Umbilical cord (tissue), 1 donor: ENCODE measurements at regions not wholly inside any gene's neighbourhood (a gene's known extent, or its start where the extent isn't known, plus 50 kb on each side); places are given as distances from the start of the nearest gene placed in this dataset.

Experiments
- DNase-seq: peaks from one replicate; pipeline ENCODE4 v3.0.0-alpha.2; 2015; ENCODE audit warnings: low spot score

DNA sequence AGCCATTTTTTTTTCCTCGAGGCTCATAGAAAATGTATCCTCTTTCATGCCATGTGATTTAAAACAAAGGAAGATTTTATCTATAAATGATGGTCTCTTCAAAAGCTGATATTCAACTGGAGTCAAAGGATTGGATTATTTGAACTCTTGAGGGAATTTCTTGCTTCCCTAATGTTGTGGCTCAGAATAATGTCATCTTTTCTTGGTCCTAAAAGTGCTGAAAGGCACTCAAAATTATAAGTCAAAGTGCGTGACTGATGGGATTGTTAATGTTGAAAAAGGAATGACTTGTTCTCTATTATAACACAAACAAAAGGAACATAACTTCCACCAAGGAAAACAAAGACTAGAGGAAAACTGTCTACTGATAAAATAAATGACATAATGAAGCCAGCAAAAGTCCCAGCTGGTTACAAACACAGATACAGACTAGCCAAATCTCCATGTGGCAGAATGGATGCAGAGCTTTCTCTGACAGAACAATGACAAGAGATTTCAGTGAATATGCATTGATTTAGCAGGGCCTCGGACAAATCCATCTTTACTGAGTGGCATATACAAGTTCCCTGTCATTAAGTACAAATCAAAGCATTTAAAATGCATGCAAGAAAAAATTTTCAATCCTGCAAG lies 552.6 kb downstream of the GBA3 start:
- no peak for DNase-seq

DNA sequence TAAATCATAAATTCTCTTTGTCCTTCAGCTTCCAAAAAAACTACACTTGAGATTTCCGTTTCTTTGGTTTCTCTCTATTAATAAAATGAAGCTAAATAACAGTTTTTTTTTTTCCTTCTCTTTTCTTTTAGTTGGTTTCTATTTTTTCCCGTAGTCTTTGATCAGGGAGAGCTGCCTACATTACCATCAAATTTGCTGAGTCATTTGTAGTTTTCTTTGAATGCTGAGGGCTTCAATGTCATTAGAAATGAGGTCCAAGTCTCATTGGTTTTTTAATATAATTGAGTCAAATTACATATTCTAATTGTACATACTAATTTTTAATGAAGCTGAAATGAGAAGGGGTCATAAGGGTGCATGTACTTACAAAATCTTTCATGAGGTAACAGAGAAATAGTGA lies 550.2 kb downstream of the GBA3 start:
- DNase-seq, result no peak

DNA sequence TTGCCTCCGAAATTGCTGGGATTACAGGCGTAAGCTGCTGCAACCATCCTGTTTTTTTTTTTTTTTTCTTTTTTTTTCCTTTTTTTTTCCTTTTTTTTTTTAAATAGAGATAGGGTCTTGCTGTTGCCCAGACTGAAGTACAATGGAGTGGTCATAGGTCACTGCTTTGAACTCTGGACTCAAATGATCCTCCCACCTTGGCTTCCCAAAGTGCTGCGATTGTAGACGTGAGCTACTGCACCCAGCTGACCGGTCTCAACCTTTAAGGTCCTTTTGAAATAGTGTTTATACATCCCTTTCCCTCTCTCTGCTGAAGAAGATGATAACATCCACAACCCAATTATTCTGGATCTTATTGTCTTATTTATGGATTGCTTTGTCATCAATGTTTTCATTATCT lies 548.7 kb downstream of the GBA3 start:
- DNase-seq, result no peak

DNA sequence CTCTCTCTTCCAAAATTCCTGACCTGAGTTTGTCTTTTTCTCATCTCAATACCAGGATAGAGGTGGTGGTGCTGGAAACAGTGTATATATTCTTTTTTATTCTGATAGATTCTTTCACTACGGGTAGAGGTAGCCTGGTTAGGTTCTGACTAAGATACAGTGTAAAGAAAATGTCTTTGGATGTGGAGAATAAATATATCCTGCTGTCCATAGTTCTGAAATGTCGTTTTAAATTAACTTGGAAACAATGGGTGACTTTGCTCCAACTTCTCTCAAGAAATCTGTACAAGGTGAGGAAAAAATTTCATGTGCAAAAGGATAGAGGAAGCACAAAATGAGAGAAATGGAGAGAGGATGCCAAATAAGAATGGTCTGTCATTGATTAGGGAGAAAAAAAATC lies 546.1 kb downstream of the GBA3 start:
- DNase-seq, result no peak

DNA sequence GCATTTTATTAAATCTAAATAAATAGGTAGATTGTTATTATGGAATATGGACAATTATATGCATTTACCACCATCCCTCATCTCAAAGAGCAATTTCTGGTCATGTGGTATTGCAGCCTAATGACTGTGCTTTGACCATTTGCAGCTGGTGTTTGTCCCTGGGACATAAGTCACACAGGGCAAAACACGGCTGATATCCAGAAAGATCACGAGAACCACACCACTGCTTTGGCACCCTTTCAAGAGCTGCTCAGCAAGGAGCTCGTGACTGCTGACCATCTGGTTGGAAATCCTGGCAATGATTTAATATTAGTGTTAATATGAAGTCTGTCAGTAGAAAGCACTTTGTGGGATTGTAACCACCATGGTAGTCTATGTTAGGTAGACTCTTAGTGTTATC lies 545.0 kb downstream of the GBA3 start:
- no peak for DNase-seq

DNA sequence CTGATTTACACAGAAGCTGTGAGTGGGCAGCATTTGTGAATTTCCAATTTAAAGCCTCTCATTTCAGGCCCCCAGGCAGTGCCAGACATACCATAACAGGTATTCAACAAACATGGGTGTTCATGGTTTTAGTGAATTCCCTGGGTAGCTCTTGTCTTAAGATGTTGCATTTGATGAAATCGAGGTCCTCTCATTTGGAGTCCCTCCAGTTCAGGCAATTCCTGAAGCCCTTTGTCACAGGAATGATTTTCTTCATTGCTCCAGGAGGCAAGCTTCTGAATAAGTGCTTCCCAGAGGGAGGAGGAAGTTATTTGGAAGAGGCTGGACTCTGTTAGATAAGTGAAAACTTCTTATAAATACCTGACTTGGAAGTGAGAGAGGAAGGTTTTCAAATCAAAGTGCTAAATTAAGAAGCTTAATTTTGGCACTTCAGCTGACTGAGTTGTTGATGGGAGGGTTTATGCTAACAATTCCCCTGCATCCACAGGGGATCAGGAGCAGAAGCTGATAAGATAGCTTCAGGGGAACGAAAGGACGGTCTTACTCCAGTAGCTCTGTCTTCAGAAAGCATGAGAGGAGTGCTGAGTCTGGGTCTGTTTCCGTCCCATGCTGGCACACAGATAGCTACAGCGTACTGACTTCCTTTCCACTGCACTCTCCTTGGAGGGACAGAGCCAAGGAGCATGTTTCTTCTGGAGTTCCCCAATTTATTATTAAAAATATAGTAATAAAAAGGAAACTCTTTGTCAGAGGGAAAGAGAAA lies 543.1 kb downstream of the GBA3 start:
- DNase-seq, result no peak

DNA sequence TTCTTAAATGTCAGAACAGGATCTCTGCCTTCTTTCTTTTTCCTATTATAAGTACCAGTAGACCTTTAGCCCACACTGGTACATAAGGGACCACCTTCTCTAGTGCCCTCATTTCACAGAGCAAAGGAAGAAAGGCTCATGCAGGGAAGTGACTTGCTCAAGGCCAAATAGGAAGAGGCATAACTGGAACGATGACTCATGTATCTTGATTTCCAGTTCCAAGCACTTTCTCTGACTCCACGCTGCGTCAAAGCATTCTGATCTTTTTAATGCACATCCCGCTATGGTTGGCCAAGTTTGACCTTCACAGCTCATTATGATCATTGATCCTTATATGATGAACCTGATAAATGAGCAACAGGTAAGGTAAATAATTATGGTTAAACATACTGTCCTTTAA lies 542.0 kb downstream of the GBA3 start:
- DNase-seq, result no peak

DNA sequence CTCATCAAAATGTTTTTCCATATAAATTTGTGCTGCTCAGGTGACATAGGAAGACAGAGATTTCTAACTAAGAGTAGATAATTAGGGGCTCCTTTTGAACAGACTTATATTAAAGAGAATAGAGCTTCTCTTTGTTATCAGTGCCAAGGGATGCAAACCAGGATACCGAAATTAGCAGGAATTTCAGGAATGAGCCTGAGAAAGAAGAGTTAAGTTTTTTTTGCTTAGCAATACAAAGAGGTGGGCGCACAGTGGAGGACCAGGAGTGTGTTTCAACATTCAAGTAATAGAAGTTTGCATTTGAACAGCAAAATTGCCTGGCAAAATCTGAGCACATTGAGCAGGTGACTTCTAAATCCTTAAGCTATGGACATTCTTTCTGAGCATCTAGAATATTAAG lies 541.3 kb downstream of the GBA3 start:
- no peak for DNase-seq

DNA sequence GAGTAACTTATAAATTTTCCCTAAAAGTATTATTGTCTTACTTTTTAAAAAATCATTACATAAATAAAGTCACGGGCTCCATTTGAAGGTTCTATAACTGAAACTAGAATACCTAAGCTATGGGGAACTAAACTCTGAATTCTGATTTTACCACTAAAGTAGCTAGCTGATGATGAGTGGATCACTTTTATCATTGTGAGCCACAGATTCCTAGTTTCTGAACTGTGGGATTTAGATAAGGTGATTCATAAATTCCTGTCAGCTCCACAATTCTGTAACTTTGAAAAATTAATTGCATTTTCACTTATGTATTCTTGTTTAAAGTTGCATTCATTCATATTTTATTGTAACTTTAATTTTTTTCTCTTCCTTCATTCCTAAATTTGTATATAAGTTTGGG lies 540.9 kb downstream of the GBA3 start:
- no peak for DNase-seq

DNA sequence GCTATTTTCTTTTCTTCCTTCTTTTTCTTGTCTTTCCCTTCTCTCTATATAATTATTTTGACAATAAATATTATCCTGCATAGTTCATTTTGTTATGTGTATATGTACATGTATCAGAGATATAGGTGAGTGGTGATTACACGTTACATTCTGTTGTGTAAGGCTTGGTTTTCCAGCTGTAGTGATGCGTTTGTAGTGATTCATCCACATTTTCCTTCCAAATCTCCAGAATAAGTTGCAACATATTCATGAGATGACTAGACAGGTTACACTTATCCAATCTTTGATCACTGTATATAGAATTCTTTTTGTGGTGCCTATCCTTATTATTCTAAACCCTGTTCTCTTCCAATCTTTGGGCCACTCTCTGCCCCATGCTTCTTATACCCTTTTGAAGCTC lies 540.2 kb downstream of the GBA3 start:
- DNase-seq, result no peak

DNA sequence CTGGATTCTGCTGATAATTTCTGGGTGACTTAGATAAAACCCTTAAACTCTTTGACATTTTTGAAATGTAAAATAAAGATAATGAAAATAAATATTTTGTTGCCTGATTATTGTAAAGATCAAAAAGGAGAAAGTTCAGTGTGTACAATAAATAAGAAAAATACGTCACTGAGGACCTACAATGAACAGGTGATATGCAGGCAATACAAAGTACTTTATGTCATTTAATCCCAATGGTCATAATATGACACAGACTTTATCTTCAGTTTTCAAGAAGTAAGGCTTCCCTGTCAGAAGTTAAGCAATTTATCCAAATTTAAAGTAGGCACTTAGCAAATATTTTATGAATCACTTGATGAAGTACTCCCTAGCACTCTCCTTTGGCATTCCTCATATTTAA lies 532.8 kb downstream of the GBA3 start:
- DNase-seq, result no peak

DNA sequence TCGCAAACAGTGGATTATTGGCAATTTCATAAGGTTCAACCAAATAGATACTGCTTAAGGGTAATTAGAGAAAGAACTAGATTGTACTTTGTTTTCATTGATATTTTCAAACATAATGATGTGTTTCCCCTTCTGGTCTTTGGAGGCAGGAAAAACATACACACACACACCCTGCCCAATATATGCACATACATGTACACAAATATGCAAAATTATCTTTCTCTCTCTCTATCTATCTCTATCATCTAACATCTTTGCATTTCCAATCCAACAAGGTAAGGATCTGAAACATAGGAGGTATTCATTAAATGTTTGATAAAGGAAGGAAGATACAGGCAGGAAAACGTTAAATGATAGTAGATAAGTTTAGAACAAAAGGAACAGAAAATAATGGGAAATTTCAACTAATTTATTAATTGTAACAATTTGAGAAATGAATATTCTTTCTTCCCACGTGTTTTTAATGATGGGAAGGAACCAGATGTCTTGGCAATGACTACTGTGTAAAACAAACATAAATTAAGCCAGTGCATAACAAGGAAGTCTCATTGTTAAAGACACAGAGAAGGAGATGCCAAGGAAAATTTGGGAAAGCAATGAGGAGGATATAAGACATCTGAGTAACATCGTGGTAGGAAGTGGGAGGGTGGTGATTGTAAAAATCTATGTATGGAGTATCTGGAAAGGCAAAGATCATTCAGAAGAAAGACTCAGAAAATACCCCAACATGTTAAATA lies 532.1 kb downstream of the GBA3 start:
- DNase-seq, result no peak

DNA sequence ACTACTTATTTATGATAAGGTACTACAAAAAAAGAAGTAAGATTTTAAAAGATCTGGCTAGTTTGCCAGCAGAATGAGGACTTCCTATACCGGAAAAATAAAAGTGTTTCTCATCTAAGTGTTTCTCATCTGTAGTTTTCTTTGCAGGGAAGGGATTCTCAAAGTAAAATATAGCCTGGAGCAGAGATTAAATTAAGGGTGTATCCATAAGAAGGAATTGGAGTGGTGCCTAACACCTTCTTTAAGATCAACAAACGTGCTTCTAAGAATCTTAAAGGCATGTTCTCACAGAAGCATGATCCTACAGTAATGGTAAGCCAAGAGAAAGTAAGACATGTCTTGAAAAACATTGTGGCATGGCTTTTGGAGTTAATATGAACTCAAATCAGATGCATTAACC lies 528.2 kb downstream of the GBA3 start:
- no peak for DNase-seq

DNA sequence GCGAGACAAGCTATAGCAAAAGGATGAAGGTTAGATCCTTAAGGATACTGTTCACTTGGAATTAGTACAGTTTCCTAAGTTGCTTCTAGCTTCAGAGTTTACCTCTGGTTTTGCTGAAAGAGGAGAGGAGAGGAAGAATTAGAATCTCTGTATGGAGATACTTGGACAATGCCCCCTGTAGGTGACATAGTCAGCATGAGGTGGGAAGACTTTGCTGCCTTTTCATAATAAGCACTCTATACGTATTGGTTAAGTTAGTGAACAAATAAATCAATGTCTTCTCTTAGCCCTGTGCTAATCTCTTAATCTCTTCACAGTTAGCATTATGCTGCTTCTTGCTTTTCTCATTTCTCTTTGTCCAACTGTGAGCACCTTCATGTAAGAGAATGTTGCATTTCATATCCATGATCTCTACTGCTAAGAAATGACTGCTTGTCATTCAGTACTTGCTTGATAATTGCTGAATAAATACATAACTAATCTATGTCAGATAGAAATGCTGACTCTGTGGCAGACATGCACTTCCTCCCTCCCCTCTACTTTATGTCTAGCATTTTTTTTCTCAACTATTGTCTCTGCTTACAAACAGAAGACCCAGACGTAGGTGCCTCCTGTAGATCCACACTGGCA lies 527.2 kb downstream of the GBA3 start:
- DNase-seq, result no peak

DNA sequence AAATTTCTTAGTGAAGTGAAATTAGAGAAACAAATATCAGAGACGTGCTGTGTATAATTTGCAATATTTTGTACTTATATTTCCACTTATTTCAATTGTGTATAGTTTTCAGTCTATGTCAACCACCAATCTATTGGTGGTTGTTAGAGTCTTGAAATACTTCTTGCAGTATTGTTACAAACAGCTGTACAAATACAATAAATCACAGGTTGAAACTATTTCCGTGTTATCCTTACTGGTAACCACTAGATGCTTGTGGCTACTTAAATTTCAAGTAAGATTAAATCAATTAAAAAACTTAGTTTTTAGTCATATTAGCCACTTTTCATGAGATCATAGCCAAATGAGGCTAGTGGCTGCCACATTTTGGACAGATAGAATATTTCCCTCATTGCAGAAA lies 520.5 kb downstream of the GBA3 start:
- DNase-seq, result no peak

DNA sequence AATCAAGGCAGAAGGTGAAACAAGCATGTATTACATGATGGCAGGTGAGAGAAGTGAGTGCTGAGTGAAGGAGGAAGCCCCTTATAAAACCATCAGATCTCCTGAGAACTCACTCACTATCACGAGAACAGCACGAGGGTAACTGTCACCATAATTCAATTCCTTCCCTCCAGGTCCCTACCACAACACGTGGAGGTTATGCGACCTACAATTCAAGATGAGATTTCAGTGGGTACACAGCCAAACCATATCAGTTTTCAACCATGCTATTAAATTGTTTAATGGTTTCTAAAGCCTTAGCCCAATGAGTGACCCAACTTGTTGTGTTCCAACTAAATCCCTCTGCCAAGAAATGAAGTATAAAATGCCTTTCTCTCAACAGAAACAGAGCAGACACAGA lies 519.8 kb downstream of the GBA3 start:
- DNase-seq, result no peak

DNA sequence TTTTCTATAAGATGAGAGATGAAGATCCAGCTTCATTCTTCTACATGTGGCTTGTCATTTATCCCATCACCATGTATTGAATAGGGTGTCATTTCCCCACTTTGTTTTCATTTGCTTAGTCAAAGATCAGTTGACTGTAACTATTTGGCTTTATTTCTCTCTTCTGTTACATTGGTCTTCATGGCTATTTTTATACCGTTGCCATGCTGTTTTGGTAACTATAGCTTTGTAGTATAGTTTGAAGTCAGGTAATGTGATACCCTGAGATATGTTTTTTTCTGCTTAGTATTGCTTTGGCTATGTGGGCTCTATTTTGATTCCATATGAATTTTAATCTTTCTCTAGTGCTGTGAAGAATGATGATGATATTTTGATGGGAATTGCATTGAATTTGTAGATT lies 514.3 kb downstream of the GBA3 start:
- no peak for DNase-seq

DNA sequence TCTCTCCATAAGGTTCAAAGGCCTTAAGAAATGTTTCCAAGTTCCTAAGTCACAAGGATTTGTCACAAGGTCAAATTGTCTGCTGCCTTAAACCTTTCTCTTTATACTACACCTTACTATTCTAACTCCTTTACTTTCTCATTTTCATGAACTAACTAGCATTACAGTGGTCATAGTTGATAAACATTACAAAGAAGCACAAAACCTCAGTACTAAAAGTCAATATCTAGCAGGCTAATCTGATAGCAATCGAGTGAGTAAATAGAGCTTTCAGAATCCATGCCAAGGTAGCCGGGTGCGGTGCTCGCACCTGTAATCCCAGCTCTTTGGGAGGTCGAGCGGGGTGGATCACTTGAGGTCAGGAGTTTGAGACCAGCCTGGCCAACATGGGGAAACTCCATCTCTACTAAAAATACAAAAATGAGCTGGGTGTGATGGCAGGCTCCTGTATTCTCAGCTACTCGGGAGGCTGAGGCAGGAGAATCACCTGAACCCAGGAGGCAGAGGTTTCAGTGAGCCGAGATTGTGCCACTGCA lies 510.0 kb downstream of the GBA3 start:
- DNase-seq, result no peak

DNA sequence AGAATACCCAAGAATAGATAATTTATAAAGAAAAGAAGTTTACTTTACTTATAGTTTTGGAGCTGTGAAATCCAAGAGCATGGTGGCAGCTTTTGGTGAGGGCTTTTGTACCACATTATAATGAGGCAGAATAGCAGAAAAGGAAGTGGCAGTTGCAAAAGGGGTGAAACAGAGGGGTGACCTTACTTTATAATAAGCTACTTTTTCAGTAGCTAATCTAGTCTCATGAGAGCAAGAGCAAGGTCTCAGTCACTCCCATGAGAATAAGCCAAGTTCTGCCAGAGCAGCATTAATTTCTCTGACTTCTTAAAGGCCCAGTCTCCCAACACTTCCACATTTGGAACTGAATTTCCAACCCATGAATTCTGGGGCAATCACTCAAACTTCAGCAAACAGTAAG lies 502.0 kb downstream of the GBA3 start:
- no peak for DNase-seq

DNA sequence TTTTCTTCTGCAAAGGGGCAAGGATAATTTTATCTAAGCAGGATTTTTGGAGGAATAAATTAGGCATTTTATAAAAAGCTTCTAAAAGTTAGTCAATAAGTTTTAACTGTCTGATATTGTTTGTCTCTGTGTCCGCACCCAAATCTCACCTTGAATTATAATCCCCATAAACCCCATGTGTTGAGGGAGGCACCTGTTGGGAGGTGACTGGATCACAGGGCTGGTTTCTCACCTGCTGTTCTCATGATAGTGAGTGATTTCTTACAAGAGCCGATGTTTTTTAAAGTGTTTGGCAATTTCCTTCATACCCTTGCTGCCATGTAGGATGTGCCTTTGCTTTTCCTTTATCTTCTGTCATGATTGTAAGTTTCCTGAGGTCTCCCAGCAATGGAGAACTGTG lies 481.4 kb downstream of the GBA3 start:
- DNase-seq, result no peak

DNA sequence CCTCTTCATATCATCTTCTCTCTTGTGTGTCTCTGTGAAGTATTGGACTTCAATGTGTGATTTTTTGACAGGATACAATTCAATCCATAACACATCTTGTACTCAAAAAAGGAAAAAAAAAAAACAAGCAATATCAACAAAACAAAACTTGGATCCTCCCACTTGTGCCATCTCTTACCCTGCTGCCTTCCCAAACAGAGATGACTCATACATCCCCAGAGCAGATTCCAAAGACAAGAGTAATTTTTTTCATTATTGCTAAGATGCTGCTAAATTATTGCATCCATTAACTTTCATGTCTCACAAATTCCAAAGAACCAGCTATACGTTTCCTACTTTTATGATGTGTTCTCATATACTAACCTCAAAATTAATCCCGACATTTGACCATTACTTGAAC lies 479.2 kb downstream of the GBA3 start:
- DNase-seq, result no peak

DNA sequence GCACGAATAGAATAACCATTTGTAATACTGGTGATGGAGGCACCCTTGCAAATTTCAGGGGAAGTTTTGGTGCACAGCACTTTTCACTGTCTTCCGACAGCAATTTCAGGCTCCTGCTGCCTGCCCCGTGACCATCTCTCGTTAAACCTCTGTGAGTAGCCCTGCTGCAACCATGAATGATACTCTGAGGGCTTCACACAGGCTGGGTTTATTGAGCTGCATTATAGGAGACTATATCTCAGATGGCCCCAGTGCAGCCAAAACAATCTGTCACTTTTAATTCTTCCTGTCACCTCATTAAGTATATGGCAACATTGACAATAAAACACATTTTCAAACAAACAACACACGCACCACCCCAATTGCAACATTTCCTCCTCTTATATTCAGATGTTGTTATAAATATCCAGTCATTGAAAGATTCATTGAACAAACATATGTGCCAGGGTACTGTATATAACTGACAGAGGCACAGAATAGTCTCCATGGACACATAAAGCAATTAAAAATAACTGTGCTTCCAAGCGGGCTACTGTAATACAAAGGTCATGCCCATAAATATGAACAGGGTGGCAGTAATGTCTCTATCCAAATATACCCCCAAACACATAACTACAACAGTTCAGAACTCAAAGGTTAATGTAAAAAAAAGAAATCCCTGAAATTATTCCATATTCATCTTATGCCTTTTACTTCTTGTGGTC lies 477.0 kb downstream of the GBA3 start:
- no peak for DNase-seq
